Skeletal muscle cell (primary cell): ENCODE measurements at regions not wholly inside any gene's neighbourhood (a gene's known extent, or its start where the extent isn't known, plus 50 kb on each side); places are given as distances from the start of the nearest gene placed in this dataset.

Experiments
- DNase-seq: peaks from one replicate; pipeline ENCODE4 v3.0.0-alpha.2; 2010; ENCODE audit warnings: low read depth
- H3K4me3 ChIP-seq: 2 replicates; pipeline ENCODE4 v1.5.1; 2011; ENCODE audit warnings: low read depth, mild to moderate bottlenecking, control low read depth, low read length, moderate library complexity

- H3K4me3 ChIP-seq = no peak overlapping the region
- DNase-seq = no peak
Observed at GRCh38 chr9:29659736-29660135, 2086.5 kb upstream of the C9orf72 start.

- peak; percentile 30 for DNase-seq
- no peak overlapping the region for H3K4me3 ChIP-seq
Observed at GRCh38 chr9:29668732-29669131, 2095.5 kb upstream of the C9orf72 start.

- DNase-seq = no peak
- H3K4me3 ChIP-seq = no peak overlapping the region
Observed at GRCh38 chr9:29669613-29670012, 2096.3 kb upstream of the C9orf72 start.

DNA sequence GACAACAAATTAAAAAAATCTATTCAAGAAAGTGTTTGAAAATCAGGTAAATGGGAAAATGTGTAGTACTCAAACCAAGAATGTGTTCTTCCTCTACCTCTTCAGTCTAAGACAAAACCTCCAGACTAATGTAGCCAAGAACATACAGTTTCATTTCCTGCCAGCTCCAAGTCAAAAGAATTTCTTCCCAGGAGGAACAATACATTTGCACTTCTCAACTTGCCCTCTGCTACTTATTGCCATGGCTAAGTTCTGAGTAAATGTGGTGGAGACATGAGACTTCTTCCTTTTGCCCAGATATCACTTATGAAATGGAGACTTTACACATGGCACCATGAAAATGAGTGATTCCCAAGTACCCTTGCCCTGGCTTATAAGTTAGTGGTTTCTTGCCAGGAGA, 2112.2 kb upstream of the C9orf72 start:
- DNase-seq = no peak
- H3K4me3 ChIP-seq = no peak overlapping the region

DNA sequence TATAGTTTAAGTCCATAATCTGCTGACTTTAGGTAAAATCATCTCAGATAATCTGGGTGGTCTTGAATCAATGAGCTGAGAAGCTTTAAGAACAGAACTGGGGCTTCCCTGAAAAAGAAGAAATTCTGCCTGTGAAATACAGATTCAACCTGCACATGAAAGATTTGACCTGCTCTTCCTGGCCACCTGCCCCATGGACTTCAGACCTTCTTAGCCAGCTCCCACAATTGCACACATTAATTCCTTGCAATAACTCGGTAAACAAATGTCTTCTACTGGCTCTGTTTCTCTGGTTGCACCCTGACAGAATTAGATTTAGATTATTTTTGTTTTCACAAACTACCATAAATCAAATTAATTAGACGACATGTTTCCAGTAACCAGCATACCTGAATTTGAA, 2117.9 kb upstream of the C9orf72 start:
- no peak for DNase-seq
- no peak overlapping the region for H3K4me3 ChIP-seq

GRCh38 chr9:29691758-29692407, 2118.6 kb upstream of the C9orf72 start:
- peak; percentile 9 for DNase-seq
- H3K4me3 ChIP-seq = no peak overlapping the region

GRCh38 chr9:29697011-29697410, 2123.7 kb upstream of the C9orf72 start:
- no peak overlapping the region for H3K4me3 ChIP-seq
- DNase-seq = peak; percentile 20

- DNase-seq = peak; percentile 19
- H3K4me3 ChIP-seq = no peak overlapping the region
Observed at GRCh38 chr9:29701559-29701958, 2128.3 kb upstream of the C9orf72 start.

- H3K4me3 ChIP-seq = no peak overlapping the region
- no peak for DNase-seq
Observed at GRCh38 chr9:29701971-29702370, 2128.7 kb upstream of the C9orf72 start.

DNA sequence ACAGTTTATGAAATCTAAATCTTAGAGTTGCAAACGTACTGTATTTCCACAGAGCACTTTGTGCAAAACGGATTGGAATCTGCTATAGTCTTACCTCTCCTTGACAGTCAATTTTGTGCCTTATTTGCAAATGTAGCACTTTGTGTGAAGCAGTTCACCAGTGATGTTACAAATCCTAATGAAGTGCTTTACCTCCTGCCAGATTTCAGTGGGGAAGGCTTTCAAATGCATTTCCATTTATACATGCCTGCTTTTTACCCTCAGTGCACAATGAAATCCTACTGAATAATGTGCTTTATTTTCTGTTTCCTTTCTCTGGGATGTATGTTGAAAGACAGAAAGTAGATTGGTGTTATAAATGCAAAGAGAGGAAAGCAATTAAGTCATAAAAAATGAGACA, 2141.6 kb upstream of the C9orf72 start:
- DNase-seq = no peak
- H3K4me3 ChIP-seq = no peak overlapping the region

DNA sequence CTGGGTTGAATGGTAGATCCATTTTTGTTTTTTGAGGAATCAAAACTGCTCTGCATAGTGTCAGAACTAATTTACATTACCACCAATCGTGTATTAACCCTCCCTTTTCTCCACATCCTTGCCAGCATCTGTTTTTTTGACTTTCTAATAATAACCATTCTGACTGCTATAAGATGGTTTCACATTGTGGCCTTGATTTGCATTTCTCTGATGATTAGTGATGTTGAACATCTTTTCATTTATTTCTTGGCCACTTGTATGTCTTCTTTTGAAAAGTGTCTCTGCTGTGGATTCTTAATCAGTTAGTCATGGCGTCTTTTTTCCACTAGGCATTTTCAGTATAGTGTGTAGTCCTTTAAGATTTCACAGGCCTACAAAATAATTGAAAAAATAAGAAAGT, 2144.3 kb upstream of the C9orf72 start:
- H3K4me3 ChIP-seq = no peak overlapping the region
- no peak for DNase-seq

DNA sequence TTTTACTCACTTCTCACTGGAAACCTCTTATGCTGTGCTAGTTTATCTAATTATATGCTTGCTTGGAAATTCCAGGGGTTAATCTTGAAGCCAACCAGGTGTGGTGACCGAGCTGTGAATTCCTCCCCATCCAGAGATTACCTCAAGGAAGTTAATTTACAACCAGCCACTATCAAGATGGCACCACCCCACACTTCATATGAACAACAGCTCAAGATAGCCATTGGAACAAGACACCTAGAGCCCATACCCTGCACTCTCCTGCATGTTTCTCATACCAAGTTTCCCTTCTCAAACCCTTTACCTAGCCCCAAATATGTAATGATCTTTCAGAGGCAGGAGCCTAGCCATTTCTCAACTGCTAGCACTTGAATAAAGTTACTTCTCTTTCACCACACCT, 2156.9 kb upstream of the C9orf72 start:
- no peak for DNase-seq
- no peak overlapping the region for H3K4me3 ChIP-seq

GRCh38 chr9:29740518-29740917, 2167.2 kb upstream of the C9orf72 start:
- no peak for DNase-seq
- no peak overlapping the region for H3K4me3 ChIP-seq

DNA sequence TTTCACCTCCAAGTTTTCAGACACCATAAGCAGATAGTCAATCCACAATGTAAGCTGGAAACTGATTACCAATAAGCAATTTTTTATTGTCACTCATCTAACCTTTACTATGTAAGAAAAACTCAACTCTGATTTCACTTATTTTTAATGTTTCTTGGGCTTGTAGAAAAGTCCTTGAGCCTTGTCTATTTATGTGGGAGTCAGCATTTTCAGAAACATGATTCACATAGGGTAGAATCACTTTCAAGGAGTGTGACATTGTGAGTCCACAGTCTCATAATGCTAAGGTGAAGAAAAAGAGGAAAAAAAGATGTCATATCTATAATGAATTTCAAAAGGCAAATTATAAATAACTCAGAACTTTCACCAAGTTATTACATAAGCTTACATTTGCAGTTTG, 2167.9 kb upstream of the C9orf72 start:
- DNase-seq = no peak
- H3K4me3 ChIP-seq = no peak overlapping the region

- H3K4me3 ChIP-seq = no peak overlapping the region
- DNase-seq = peak; percentile 23
Observed at GRCh38 chr9:29750062-29750461, 2176.8 kb upstream of the C9orf72 start.

DNA sequence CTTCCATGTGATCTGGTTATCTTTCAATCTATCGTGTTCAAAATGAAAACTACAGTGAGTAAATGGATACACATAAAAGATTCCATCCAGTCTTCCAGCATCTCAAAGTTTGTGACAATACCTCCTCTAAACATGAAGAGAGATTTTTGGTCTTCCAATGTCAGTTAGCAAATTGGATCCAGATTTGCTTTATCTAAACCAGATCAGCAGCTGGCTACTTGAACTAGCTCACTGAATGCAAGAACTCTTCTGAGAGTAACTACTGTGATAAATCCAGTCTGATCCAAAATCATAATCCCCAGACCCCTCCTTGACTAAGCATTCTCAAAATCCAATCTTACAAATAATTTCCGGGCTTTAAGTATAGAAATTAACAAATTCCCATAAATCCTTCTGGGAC, 2177.9 kb upstream of the C9orf72 start:
- no peak overlapping the region for H3K4me3 ChIP-seq
- DNase-seq = no peak

DNA sequence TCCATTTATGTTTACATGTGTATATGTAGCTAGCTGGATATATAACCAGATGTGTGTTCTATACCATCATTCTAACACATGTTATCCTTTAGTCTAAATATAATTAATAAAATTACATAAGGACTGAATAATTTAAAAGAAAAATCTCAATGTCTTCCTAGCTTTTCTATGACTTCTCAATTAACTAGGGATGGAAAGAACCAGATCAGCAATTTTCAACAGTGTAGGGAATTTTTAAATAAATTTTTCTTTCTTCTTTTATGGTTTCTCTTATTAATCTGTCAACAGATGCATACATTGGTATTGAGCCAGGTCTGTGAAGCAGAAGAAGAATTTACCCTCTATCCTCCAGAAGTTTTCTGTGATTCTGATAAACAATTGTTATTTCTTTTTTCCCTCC, 2180.4 kb upstream of the C9orf72 start:
- no peak overlapping the region for H3K4me3 ChIP-seq
- no peak for DNase-seq

DNA sequence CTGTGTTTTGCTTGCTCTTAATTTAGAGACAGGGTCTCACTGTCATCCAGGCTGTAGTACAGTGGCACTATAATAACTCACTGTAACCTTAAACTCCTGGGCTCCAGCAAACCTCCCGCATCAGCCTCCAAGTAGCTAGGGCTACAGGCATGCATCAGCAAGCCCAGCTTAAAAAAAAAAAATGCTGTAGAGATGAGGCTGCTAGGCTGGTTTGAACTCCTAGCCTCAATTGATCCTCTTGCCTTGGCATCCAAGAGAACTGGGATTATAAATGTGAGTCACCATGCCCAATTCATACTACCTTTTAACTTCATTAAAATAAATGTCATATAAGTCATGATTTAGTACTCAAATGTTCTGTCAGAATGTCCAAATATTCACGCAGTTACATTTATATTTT, 2195.7 kb upstream of the C9orf72 start:
- DNase-seq = no peak
- no peak overlapping the region for H3K4me3 ChIP-seq

DNA sequence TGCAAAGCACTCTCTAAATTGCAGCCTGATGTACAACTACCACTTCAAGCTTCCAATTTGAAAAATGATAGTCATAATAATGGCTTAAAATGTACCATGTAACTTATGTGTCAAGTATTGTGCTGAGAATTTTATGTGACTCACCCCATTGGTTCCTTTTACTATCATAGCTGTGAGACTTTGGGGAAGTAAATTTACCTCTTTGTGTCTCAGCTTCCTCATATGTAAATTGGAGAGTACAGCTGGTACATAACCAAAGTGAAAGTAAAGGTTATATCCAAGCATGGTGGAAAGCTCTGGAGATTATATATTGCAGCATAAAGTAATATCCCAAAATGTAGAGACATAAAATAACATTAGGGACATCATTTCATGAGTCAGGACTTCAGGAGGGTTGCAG, 2200.4 kb upstream of the C9orf72 start:
- H3K4me3 ChIP-seq = no peak overlapping the region
- DNase-seq = no peak

GRCh38 chr9:29775491-29775890, 2202.2 kb upstream of the C9orf72 start:
- no peak overlapping the region for H3K4me3 ChIP-seq
- DNase-seq = no peak

DNA sequence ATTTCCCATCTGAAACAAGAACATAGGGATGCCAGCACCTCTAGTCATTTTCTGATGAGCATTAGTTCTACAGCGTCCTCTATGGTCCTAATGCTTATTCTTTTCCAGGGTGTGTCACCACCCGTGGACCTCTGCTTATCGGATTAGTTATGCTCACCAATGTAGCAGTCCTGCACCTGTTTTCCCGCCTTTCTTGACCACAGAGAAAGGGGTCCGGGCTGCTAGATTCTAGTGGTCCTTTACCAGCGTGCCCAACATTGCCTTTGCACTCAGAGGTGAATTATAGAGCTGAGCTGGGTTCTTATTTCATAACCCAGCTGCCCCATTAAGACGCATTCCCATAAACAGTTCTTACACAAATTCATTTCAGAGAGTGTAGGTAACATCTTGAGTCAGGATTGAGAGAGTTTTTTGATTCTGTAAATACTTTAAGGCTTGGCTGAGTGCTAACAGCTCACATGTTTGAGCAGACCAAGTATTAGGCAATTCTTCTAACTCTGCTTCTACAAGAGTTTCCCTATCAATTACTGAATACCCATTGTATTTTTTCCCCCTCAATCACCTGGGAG, 2205.1 kb upstream of the C9orf72 start:
- H3K4me3 ChIP-seq = no peak overlapping the region
- DNase-seq = no peak

DNA sequence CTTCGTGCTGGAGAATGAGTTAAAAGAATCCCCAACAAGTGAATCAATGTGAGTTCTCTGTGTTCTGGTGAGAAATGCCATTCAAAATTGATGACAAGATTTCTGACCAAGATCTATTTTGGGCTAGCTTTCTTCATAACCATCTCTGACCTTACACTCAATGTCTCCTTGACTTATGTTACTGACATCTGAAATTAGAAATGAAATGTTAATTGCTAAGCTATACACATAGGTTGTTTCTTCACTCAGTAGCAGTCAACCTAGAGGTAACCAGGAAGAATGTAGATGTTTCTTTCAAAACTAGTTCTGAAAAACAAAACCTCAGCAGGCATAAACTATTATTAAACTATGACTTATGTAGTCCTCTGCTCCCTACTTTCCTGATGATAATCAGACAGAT, 2220.7 kb upstream of the C9orf72 start:
- H3K4me3 ChIP-seq = no peak overlapping the region
- DNase-seq = no peak
